SK-N-MC (cell line): ENCODE measurements at regions not wholly inside any gene's neighbourhood (a gene's known extent, or its start where the extent isn't known, plus 50 kb on each side); places are given as distances from the start of the nearest gene placed in this dataset.

Experiments
- EZH2 ChIP-seq: fragments of 200-600 bp; sonication (generic); IDR thresholded peaks from one replicate; pipeline ENCODE4 v1.6.1; 2017; ENCODE audit warnings: antibody characterized with exemption
- FOXP2 ChIP-seq: optimal IDR thresholded peaks from 2 replicates; pipeline ENCODE3; 2011; ENCODE audit warnings: mild to moderate bottlenecking, moderate library complexity; ENCODE audit not compliant: insufficient read depth; ENCODE audit errors: extremely low read length, control extremely low read depth
- POLR2AphosphoS5 ChIP-seq: IDR thresholded peaks from 2 replicates; pipeline ENCODE4 v1.6.1; 2012; ENCODE audit warnings: mild to moderate bottlenecking, low read depth, low read length, borderline replicate concordance

GRCh38 chr12:87704374-87704773 is 324.8 kb downstream of the C12orf50 start:
- no peak for TF ChIP-seq EZH2
- no peak for TF ChIP-seq POLR2AphosphoS5
- TF ChIP-seq FOXP2: no peak
